ENCODE measurements at regions not wholly inside any gene's neighbourhood (a gene's known extent, or its start where the extent isn't known, plus 50 kb on each side); places are given as distances from the start of the nearest gene placed in this dataset.
"Not testable (repeated sequence)": the region's sequence is repeated elsewhere in the genome, so short reads cannot be mapped to it uniquely, and the experiment has no call there.

DNA sequence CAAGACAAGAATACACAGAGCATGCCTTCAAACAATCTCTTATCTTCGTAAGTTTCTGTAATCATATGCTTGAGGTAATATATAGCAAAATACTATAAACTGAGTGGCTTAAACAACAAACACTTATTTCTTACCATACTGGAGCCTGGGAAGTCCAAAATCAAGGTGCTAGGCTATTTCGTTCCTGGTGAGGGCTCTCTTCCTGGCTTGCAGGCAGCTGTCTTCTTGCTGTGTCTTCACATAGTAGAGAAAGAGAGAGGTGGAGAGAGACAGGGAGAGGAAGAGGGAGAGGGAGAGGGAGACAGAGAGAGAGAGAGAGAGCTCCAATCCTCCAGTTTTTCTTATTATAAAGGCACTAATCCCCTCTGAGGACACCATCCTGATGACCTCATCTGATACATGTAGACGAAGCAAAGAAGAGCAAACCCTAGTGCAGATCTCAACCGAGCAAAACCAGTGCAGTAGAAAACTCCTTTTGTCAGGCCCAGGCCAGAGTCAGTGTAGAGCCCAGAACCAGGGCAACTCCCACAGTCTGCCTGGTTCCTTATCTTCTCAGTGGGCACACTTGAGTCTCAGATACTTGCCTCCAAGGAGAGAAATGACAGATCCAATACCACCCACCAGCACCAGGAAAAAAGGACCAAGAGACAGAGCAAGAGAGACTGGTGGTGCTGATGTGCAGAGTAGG is 297.1 kb upstream of the NCAM1 start:
- TF ChIP-seq, protein P1, sequence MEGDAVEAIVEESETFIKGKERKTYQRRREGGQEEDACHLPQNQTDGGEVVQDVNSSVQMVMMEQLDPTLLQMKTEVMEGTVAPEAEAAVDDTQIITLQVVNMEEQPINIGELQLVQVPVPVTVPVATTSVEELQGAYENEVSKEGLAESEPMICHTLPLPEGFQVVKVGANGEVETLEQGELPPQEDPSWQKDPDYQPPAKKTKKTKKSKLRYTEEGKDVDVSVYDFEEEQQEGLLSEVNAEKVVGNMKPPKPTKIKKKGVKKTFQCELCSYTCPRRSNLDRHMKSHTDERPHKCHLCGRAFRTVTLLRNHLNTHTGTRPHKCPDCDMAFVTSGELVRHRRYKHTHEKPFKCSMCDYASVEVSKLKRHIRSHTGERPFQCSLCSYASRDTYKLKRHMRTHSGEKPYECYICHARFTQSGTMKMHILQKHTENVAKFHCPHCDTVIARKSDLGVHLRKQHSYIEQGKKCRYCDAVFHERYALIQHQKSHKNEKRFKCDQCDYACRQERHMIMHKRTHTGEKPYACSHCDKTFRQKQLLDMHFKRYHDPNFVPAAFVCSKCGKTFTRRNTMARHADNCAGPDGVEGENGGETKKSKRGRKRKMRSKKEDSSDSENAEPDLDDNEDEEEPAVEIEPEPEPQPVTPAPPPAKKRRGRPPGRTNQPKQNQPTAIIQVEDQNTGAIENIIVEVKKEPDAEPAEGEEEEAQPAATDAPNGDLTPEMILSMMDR (IDR thresholded peaks at IDR 0.05; ENCODE audit: low read depth, low read length), result no peak
- no peak for TF ChIP-seq EZH2phosphoT487 (IDR thresholded peaks at IDR 0.05; ENCODE audit: low read depth)
- Histone ChIP-seq H4K20me1 (ENCODE audit: insufficient read depth, low read length) (no peaks in the 10 kb centered on the region), H3K9me3 (ENCODE audit: insufficient read depth, low read length) (no peaks in the 10 kb centered on the region), H3K4me2 (ENCODE audit: low read length) (no peak overlapping the region), H3K27ac (ENCODE audit: low read length) (no peak overlapping the region), H2AFZ (ENCODE audit: low read depth, low read length) (no peak overlapping the region), H3K9ac (ENCODE audit: low read length) (no peak overlapping the region), H3K27me3 (ENCODE audit: low read depth, low read length) (peaks cover 28% of the 10 kb centered on the region), H3K79me2 (ENCODE audit: low read length) (no peaks in the 10 kb centered on the region), H3K4me3 (ENCODE audit: low read length) (no peak overlapping the region), H3K36me3 (replicated peaks; ENCODE audit: low read depth, low read length) (no peaks in the 10 kb centered on the region), H3K4me1 (ENCODE audit: low read length) (no peaks in the 10 kb centered on the region)

DNA sequence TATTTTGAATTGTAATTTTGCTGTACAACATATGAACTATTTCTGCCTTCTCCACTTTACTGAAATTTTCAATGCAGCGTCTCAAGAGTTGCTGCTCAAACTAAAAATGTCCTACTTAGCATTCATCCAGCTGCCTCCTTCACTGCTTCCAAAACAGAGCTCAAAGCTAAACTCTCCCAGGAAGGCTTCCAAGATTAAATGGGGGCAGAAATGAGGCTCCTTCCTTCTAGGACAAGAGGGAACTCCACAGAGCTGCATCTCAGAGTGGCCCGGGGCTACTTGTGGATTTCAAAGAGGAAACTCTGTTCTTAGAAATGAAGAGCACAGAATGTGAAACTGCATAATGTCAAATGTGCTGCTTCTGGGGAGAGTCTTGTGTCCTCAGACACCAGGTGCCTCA is 295.9 kb upstream of the NCAM1 start:
- no peaks in the 10 kb centered on the region for H3K9me3 ChIP-seq (ENCODE audit: insufficient read depth, low read length)
- H3K4me3 ChIP-seq (ENCODE audit: low read length), result no peak overlapping the region
- H3K79me2 ChIP-seq (ENCODE audit: low read length), result no peaks in the 10 kb centered on the region
- H3K27me3 ChIP-seq (ENCODE audit: low read depth, low read length), result peaks cover 28% of the 10 kb centered on the region
- H3K27ac ChIP-seq (ENCODE audit: low read length), result no peak overlapping the region
- H3K36me3 ChIP-seq (replicated peaks; ENCODE audit: low read depth, low read length), result no peaks in the 10 kb centered on the region
- H3K4me1 ChIP-seq (ENCODE audit: low read length), result no peaks in the 10 kb centered on the region
- no peak overlapping the region for H3K9ac ChIP-seq (ENCODE audit: low read length)
- H2AFZ ChIP-seq (ENCODE audit: low read depth, low read length), result no peak overlapping the region
- TF ChIP-seq EZH2phosphoT487 (IDR thresholded peaks at IDR 0.05; ENCODE audit: low read depth), result no peak
- TF ChIP-seq, protein P1 (IDR thresholded peaks at IDR 0.05; ENCODE audit: low read depth, low read length), result no peak
- H3K4me2 ChIP-seq (ENCODE audit: low read length), result no peak overlapping the region
- H4K20me1 ChIP-seq (ENCODE audit: insufficient read depth, low read length), result no peaks in the 10 kb centered on the region

DNA sequence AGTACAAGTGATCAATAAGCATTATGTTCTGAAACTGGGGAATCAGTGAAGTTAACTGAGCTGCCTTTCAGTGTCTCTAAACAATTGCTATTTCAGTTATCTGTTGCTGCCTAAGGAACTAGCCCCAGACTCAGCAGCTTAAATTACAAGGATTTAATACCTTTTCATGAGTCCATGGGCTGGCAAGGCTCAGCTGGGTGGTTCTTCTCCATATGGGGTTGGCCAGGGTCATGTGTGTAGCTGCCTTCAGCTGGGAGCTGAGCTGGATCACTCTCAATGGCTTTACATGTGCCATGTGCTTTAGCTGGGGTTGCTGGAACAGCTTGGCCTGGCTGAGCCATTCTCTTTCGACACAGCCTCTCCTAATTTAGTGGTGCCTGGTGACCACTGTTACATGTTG is 295.0 kb upstream of the NCAM1 start:
- no peak overlapping the region for H2AFZ ChIP-seq (ENCODE audit: low read depth, low read length)
- no peak overlapping the region for H3K27ac ChIP-seq (ENCODE audit: low read length)
- peaks cover 28% of the 10 kb centered on the region for H3K27me3 ChIP-seq (ENCODE audit: low read depth, low read length)
- H3K79me2 ChIP-seq (ENCODE audit: low read length), result no peaks in the 10 kb centered on the region
- no peak overlapping the region for H3K9ac ChIP-seq (ENCODE audit: low read length)
- H4K20me1 ChIP-seq (ENCODE audit: insufficient read depth, low read length), result no peaks in the 10 kb centered on the region
- no peak for TF ChIP-seq EZH2phosphoT487 (IDR thresholded peaks at IDR 0.05; ENCODE audit: low read depth)
- TF ChIP-seq, protein P1 (IDR thresholded peaks at IDR 0.05; ENCODE audit: low read depth, low read length), result no peak
- no peak overlapping the region for H3K4me3 ChIP-seq (ENCODE audit: low read length)
- H3K4me2 ChIP-seq (ENCODE audit: low read length), result no peak overlapping the region
- H3K9me3 ChIP-seq (ENCODE audit: insufficient read depth, low read length), result no peaks in the 10 kb centered on the region
- H3K36me3 ChIP-seq (replicated peaks; ENCODE audit: low read depth, low read length), result no peaks in the 10 kb centered on the region
- no peaks in the 10 kb centered on the region for H3K4me1 ChIP-seq (ENCODE audit: low read length)

DNA sequence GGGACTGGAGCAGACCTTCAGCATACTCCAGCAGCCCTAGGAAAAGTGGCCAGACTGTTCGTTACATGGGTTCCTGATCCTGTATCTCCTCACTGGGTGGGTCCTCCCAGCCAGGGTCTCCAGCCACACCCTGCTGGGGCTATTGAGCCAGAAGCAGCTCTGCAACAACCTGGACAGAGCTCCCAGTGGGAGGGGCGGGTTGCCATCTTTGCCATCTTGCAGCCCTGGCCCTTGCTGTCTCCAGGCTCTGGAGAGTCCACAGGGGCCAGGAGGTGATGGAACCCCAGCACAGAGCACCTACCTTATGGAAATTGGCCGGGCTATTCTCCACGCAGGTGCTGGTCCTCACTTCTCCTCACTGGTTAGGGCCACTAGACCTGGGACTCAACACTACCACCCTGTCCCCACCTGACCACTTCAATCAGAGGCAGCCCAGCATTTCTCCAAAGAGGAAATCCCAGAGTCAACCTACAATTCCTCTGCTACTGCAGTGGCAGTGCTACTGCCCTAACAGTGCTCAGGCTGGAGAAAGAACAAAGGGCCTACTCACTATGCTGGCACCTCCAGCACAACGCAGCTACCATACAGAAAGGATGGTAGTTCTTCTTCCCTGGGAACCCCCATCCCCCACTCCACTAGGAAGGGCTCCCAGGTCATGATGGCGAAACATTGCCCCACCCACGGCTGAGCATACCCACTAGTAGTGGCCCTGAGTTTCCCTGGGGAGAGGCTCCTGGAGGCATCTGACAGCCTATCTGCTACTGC is 290.2 kb upstream of the NCAM1 start:
- H3K4me2 ChIP-seq (ENCODE audit: low read length), result no peak overlapping the region
- H3K4me1 ChIP-seq (ENCODE audit: low read length), result no peaks in the 10 kb centered on the region
- H3K36me3 ChIP-seq (replicated peaks; ENCODE audit: low read depth, low read length), result no peaks in the 10 kb centered on the region
- no peaks in the 10 kb centered on the region for H3K79me2 ChIP-seq (ENCODE audit: low read length)
- no peaks in the 10 kb centered on the region for H4K20me1 ChIP-seq (ENCODE audit: insufficient read depth, low read length)
- no peak overlapping the region for H3K4me3 ChIP-seq (ENCODE audit: low read length)
- no peak overlapping the region for H3K27ac ChIP-seq (ENCODE audit: low read length)
- no peaks in the 10 kb centered on the region for H3K9me3 ChIP-seq (ENCODE audit: insufficient read depth, low read length)
- no peak for TF ChIP-seq EZH2phosphoT487 (IDR thresholded peaks at IDR 0.05; ENCODE audit: low read depth)
- TF ChIP-seq, protein P1 (IDR thresholded peaks at IDR 0.05; ENCODE audit: low read depth, low read length), result no peak
- no peak overlapping the region for H2AFZ ChIP-seq (ENCODE audit: low read depth, low read length)
- no peak overlapping the region for H3K9ac ChIP-seq (ENCODE audit: low read length)
- H3K27me3 ChIP-seq (ENCODE audit: low read depth, low read length), result peaks cover 3% of the 10 kb centered on the region; the same call in 1 of the 2 replicates

DNA sequence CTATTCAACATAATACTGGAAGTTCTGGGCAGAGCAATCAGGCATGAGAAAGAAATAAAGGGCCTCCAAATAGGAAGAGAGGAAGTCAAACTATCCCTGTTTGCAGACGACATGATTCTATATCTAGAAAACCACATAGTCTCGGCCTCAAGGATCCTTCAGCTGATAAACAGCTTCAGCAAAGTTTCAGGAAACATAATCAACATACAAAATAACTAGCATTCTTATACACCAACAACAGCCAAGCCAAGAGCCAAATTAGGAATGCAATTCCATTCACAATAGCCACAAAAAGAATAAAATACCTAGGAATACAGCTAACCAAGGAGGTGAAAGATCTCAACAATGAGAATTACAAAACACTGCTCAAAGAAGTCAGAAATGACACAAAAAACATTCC is 287.8 kb upstream of the NCAM1 start:
- not testable (repeated sequence) for H3K36me3 ChIP-seq (replicated peaks; ENCODE audit: low read depth, low read length); H3K4me1 ChIP-seq (ENCODE audit: low read length); H3K4me3 ChIP-seq (ENCODE audit: low read length); H3K27me3 ChIP-seq (ENCODE audit: low read depth, low read length); H3K9ac ChIP-seq (ENCODE audit: low read length); H4K20me1 ChIP-seq (ENCODE audit: insufficient read depth, low read length); H2AFZ ChIP-seq (ENCODE audit: low read depth, low read length); H3K27ac ChIP-seq (ENCODE audit: low read length); H3K9me3 ChIP-seq (ENCODE audit: insufficient read depth, low read length); H3K4me2 ChIP-seq (ENCODE audit: low read length); H3K79me2 ChIP-seq (ENCODE audit: low read length)

Measured in OCI-LY3 (cell line).